Right lobe of liver (tissue), 4 donors: ENCODE measurements at regions not wholly inside any gene's neighbourhood (a gene's known extent, or its start where the extent isn't known, plus 50 kb on each side); places are given as distances from the start of the nearest gene placed in this dataset.

ENCODE experiments used
- POLR2A ChIP-seq: fragments of 450-650 bp; IDR thresholded peaks from one replicate; pipeline ENCODE4 v1.6.1; 2017; ENCODE audit warnings: antibody characterized with exemption, mild to moderate bottlenecking
- TF ChIP-seq, protein P1 (sequence below), 4 donors: fragments of 200-600 bp in 3 of 4; fragments of 450-650 bp in 1 of 4; IDR thresholded peaks; one replicate each; pipeline versions ENCODE4 v1.5.1 to v1.8.0; 2016 to 2022; ENCODE audit warnings: antibody characterized with exemption in 4 of 4, mild to moderate bottlenecking in 2 of 4
- donor health status: DM: no; HTN: no; CAD: no.
- donor health status: DM: no; HTN: no; CAD: no.
- donor health status: DM: no; HTN: yes; CAD: no.

DNA sequence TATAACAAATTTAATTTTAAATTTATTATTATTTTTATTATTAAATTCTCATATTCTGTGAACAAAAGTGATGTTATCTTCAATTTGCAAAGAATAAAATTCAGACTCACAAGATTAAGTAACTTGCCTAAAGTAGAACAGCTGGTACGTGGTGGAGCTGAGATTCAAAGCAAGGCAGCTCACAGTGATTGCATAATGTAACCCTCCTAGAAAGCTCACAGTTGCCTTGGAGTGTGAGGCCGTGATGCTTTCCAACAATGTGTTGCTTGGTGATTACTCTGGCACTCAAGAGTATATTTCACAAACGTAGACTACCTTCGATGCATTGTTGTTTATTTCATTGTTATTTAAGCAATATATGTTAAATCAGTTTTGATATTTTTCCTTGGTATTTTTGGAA is 1039.2 kb upstream of the PABPC4L start:
- TF ChIP-seq, protein P1, sequence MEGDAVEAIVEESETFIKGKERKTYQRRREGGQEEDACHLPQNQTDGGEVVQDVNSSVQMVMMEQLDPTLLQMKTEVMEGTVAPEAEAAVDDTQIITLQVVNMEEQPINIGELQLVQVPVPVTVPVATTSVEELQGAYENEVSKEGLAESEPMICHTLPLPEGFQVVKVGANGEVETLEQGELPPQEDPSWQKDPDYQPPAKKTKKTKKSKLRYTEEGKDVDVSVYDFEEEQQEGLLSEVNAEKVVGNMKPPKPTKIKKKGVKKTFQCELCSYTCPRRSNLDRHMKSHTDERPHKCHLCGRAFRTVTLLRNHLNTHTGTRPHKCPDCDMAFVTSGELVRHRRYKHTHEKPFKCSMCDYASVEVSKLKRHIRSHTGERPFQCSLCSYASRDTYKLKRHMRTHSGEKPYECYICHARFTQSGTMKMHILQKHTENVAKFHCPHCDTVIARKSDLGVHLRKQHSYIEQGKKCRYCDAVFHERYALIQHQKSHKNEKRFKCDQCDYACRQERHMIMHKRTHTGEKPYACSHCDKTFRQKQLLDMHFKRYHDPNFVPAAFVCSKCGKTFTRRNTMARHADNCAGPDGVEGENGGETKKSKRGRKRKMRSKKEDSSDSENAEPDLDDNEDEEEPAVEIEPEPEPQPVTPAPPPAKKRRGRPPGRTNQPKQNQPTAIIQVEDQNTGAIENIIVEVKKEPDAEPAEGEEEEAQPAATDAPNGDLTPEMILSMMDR (IDR thresholded peaks at IDR 0.05), result no peak
- no peak for TF ChIP-seq POLR2A
